Epithelial cell of proximal tubule (primary cell): ENCODE measurements at regions not wholly inside any gene's neighbourhood (a gene's known extent, or its start where the extent isn't known, plus 50 kb on each side); places are given as distances from the start of the nearest gene placed in this dataset.

Experiments
- DNase-seq: peaks from one replicate; pipeline ENCODE4 v3.0.0-alpha.2; 2011; ENCODE audit warnings: low read depth
- H3K4me3 ChIP-seq: 2 replicates; pipeline ENCODE4 v1.5.1; 2011; ENCODE audit warnings: low read depth, mild to moderate bottlenecking, low read length
- CTCF ChIP-seq: conservative IDR thresholded peaks from 2 replicates; pipeline ENCODE4 v1.5.1; 2012; ENCODE audit warnings: low read depth, mild to moderate bottlenecking, low read length

GRCh38 chr6:50276771-50277261, 227.1 kb upstream of the DEFB112 start:
- no peak overlapping the region for H3K4me3 ChIP-seq
- DNase-seq, result no peak
- TF ChIP-seq CTCF, result no peak

- no peak for DNase-seq
- H3K4me3 ChIP-seq, result no peak overlapping the region
- TF ChIP-seq CTCF, result no peak
Measured at GRCh38 chr6:50277774-50278173, 228.0 kb upstream of the DEFB112 start.

- no peak for TF ChIP-seq CTCF
- no peak for DNase-seq
Measured at GRCh38 chr6:50278663-50279062, 228.9 kb upstream of the DEFB112 start.

GRCh38 chr6:50285735-50286134, 236.0 kb upstream of the DEFB112 start:
- no peak for DNase-seq
- H3K4me3 ChIP-seq, result no peak overlapping the region
- no peak for TF ChIP-seq CTCF

More at GRCh38 chr6:50278663-50279062, 228.9 kb upstream of the DEFB112 start:
- H3K4me3 ChIP-seq, result no peak overlapping the region

- H3K4me3 ChIP-seq, result no peak overlapping the region
- no peak for TF ChIP-seq CTCF
- no peak for DNase-seq
Measured at GRCh38 chr6:50288241-50288640, 238.5 kb upstream of the DEFB112 start.

GRCh38 chr6:50288881-50289280, 239.2 kb upstream of the DEFB112 start:
- H3K4me3 ChIP-seq, result no peak overlapping the region
- TF ChIP-seq CTCF, result no peak
- no peak for DNase-seq

GRCh38 chr6:50289366-50289765, 239.6 kb upstream of the DEFB112 start:
- no peak overlapping the region for H3K4me3 ChIP-seq
- TF ChIP-seq CTCF, result no peak
- DNase-seq, result no peak
